ENCODE measurements at regions not wholly inside any gene's neighbourhood (a gene's known extent, or its start where the extent isn't known, plus 50 kb on each side); places are given as distances from the start of the nearest gene placed in this dataset.

GRCh38 chr9:118414676-118415075 is 710.5 kb downstream of the TLR4 start:
- DNase-seq (ENCODE audit: low read depth) = no peak

- no peak for DNase-seq (ENCODE audit: low read depth)
Measured at GRCh38 chr9:118418887-118419565, 714.8 kb downstream of the TLR4 start.

GRCh38 chr9:118419676-118420075 is 715.5 kb downstream of the TLR4 start:
- no peak for DNase-seq (ENCODE audit: low read depth)

- no peak for DNase-seq (ENCODE audit: low read depth)
Measured at GRCh38 chr9:118422508-118422907, 718.3 kb downstream of the TLR4 start.

DNA sequence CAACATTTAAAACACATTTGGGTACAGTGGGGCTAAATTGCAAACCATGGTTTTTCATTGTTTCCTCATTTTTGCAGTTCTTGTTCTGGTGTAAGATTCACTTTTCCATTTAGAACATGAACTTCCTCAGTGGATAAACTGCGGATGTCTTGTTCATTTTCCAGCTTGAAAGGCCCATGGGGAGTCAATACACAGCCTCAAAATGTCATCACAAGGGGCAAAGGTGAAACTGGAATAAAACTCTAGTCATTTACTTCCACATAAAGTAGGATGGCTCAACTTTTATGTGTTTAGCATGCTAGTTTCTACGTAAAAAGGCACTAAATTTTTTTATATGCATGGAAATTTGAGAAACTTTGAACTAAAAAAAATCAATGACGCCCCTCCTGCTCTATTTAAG is 718.8 kb downstream of the TLR4 start:
- no peak for DNase-seq (ENCODE audit: low read depth)

DNA sequence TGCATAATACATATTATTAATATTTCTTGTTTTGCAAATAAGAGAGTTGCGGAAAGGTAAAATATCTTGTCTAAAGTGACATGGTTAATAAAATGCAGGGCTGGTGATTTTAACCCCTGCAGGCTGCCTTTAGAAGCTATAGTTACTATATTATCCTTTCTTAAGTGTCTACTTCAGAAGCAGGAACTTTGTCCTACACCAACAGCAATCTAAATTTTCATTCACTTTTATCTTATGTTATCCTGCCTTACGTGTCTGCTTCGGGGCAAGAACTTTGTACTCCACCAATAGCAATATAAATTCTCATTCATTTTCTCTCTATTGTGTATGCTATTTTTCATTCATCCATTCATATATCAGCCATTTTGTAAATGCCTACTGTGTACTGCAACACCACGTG is 719.5 kb downstream of the TLR4 start:
- DNase-seq (ENCODE audit: low read depth) = no peak

- DNase-seq (ENCODE audit: low read depth) = no peak
Measured at GRCh38 chr9:118426772-118427171, 722.6 kb downstream of the TLR4 start.

GRCh38 chr9:118438810-118439209 is 734.6 kb downstream of the TLR4 start:
- DNase-seq (ENCODE audit: low read depth) = no peak

GRCh38 chr9:118439441-118439840 is 735.2 kb downstream of the TLR4 start:
- DNase-seq (ENCODE audit: low read depth) = no peak

GRCh38 chr9:118444403-118444802 is 740.2 kb downstream of the TLR4 start:
- no peak for DNase-seq (ENCODE audit: low read depth)

- DNase-seq (ENCODE audit: low read depth) = no peak
Measured at GRCh38 chr9:118446943-118447639, 742.9 kb downstream of the TLR4 start.

DNA sequence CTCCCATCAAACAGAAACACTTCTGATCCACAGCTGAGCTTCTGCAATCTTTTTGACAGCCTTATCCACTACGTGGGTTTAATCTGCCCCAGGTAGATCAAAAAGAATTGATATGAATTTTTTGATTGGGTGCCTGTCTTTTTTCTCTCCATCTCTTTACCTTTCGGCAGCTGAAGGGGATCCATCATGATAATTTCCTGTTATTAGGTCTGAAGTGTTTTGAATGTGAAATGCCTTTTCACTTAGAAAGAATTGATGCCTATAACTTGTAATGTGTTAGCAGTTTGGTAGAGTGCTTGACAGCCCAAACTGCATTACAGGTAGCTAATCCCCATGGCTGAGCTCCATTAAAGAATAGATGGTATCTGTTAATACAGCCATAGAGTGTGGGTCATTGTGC is 745.4 kb downstream of the TLR4 start:
- no peak for DNase-seq (ENCODE audit: low read depth)

- no peak for DNase-seq (ENCODE audit: low read depth)
Measured at GRCh38 chr9:118455259-118455658, 751.1 kb downstream of the TLR4 start.

DNA sequence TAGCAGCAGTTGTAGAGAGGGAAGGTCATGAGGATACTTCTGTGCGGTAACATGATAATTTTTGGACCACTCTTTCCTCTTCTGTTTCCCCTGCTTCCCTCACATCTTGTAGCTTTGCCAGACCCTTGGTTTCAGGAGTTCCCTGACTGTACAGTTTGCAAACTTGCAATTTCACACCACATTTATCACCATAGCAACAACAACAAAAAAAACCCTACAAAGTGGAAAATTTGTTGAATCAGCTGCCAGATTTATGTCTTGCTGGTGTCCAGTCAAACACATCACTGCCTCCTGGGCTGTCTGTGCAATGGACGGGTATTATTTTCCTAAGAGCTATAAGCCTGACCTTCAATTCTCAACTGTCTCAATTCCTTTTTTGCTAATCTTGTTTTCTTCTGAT is 751.6 kb downstream of the TLR4 start:
- DNase-seq (ENCODE audit: low read depth) = no peak

DNA sequence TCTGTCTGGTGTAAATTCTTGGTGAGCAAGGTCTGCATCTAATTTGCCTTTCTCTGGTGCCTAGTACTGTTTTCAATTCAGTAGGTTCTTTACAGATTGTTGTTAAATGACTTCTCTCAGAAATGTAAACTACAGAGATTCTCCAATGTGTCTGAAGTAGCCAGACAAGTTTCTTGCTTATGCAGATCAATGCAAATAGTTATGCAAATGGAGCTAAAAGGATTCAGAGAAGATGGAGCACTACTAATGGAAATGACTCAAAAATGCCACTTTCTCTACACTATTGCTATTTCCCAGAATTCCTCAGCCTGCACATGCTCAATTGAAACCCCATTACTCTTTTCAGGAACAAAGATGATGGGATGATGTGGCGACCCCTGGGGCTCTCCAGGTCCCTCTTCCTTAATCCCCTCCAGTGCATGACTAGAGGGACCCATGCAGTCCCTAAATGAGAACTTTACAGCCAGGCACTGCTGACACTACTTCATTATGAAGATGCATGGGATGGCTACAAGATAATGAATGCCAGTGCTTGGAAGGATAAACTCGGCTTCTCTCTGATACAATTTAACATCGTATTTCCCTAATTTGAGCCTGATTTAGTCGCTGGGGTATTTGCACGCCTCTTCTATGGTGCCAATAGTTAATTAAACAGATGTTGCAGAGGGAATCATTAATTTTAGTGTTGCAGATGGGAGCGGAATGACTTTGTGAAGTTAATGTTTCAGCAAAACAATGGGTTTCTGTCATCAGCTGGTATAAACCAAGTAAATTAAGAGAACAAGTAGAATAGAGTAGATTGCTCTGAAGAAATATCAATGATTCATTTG is 753.2 kb downstream of the TLR4 start:
- no peak for DNase-seq (ENCODE audit: low read depth)

DNA sequence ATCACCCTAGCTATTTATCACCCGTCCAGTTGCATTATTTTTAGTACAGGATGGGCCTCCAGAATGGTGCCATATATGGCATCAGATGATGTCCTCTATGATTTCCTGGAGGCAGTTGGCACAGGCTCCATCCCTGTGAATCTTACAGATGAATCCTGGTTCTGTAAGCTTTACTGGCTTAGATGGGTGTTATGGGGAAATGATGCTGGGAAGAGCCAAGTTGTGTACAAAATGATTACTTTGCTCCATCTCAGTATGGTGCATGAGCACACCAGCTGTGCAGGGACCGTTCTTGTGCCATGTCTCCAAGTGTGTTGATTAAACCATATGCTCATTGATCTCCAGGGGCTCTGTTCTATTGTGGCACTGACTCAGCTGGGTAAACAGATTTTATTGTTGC is 755.7 kb downstream of the TLR4 start:
- DNase-seq (ENCODE audit: low read depth) = no peak

DNA sequence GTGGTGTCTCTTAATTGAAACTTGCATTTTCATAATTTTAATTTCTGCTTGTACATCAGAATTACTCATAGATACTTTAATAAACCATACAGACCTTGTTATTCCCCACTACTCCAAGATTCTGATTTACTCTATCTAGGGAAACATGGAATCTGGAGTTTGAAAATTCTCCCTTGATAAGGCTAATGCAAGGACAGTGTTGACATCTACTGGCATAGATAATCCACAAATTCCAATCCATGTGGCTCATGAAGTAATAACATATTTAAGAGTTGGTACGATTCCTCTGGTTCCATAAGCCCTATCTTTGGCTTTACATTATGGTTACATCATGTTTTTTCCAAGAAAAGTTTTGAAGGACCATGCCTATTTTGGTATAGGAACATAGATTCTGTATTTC is 759.2 kb downstream of the TLR4 start:
- DNase-seq (ENCODE audit: low read depth) = no peak

- DNase-seq (ENCODE audit: low read depth) = no peak
Measured at GRCh38 chr9:118473521-118473920, 769.3 kb downstream of the TLR4 start.

DNA sequence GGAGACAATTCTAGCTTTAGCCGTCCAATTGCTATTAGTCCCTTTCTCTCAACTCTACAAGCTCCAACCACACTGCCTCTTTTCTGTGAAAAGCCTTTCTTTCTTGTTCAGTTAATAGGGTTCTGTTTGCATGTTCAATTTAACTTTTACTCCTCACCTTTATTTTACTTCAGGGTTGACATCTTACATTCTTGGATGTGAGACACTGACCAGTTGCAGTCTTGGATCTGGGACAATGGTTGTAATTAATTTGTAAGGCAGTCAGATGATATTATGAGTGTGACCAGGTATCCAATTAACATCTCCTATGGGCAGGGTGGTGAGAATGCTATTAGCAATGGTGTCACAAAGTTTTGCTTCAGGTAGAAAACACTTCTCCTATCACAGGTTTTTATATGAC is 774.5 kb downstream of the TLR4 start:
- DNase-seq (ENCODE audit: low read depth) = no peak

DNA sequence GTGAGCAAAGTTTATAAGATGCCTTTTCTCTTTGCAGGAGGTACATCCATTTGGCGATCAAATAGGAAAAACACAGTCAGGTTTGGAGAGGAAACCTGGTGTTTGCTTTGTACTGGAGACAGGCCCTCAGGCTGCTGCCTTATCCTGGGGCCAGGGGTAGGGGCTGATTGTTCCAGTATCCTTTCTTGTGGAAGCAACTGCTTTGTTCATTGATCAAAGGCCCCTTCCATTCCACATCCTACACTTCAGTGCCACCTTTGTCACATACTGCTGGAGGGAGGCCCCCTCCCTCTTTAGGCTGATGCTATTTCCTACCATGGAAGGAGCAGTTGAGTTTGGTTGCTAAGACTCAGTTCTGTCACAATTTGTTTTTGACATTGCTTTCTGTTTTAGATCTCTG is 778.1 kb downstream of the TLR4 start:
- no peak for DNase-seq (ENCODE audit: low read depth)

DNA sequence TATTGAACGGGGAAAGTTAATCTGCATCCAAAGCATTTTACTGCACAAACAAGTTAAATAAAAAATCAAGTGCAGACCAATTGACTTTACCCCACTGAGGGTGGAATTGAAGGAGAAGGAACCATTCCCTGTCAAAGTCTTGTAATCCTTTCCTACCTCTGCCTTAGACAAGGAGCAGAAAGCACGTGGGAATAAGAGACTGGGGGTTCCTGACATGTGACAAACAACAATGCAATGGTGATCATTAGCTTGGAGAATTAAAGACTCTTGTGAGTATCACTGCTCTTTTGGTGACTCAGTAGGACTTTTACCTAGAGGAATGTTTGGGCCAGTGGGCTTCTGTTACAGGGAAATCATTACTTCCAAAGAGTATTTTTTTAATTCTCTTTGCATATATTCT is 779.5 kb downstream of the TLR4 start:
- no peak for DNase-seq (ENCODE audit: low read depth)

GRCh38 chr9:118503236-118503635 is 799.0 kb downstream of the TLR4 start:
- DNase-seq (ENCODE audit: low read depth) = no peak

DNA sequence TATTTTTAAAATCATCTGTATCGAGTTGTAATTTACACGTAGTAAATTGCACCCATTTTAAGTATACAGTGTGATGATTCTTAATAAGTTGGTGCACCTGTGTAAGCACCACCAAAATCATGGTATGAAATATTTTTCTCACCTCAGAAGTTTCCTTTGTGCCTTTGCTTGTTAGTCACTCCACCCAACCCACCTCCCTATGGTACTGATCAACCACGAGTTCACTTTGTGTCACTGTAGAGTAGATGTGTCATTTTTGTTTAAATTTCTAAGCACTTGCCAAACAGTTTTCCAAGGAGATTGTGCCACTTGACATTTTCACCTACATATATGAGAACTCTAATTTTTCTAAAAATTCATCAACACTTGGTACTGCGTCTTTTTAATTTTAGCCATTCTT is 806.5 kb downstream of the TLR4 start:
- no peak for DNase-seq (ENCODE audit: low read depth)

All from stimulated activated CD4-positive, alpha-beta T cell treated with anti-CD3 and anti-CD28 coated beads, Interleukin-2, amount 100 ng/mL, for 4 hours (primary cell).